ENCODE measurements at regions not wholly inside any gene's neighbourhood (a gene's known extent, or its start where the extent isn't known, plus 50 kb on each side); places are given as distances from the start of the nearest gene placed in this dataset.

DNA sequence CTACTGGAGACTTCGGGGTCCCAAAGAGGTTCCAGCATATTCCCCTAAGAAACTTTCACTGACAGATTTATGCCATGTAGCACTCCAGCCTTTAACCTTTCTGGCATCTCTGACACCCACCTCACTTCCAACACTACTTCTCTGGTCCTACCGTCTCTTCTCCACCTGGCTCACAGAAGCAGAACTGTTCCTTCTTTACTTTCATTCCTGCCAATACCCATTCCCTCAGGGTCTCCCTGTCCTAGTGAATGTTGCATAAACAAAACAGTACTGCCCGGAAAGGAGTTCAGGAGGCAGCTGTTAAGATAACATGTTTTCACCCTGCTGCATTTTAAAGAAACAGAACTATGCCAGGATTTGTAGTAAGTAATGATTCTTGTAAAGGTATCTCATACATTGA lies 136.0 kb upstream of the MIR17HG start:
- H3K4me1 ChIP-seq (replicated peaks): no peaks in the 10 kb centered on the region
- DNase-seq (ENCODE audit: low spot score): no peak
- H3K36me3 ChIP-seq: no peaks in the 10 kb centered on the region
- no peaks in the 10 kb centered on the region for H3K9me3 ChIP-seq
- TF ChIP-seq POLR2A (IDR thresholded peaks at IDR 0.05) (no peak), POLR2AphosphoS5 (IDR thresholded peaks at IDR 0.05) (no peak)
- TF ChIP-seq, protein P1, sequence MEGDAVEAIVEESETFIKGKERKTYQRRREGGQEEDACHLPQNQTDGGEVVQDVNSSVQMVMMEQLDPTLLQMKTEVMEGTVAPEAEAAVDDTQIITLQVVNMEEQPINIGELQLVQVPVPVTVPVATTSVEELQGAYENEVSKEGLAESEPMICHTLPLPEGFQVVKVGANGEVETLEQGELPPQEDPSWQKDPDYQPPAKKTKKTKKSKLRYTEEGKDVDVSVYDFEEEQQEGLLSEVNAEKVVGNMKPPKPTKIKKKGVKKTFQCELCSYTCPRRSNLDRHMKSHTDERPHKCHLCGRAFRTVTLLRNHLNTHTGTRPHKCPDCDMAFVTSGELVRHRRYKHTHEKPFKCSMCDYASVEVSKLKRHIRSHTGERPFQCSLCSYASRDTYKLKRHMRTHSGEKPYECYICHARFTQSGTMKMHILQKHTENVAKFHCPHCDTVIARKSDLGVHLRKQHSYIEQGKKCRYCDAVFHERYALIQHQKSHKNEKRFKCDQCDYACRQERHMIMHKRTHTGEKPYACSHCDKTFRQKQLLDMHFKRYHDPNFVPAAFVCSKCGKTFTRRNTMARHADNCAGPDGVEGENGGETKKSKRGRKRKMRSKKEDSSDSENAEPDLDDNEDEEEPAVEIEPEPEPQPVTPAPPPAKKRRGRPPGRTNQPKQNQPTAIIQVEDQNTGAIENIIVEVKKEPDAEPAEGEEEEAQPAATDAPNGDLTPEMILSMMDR (IDR thresholded peaks at IDR 0.05): no peak
- no peak overlapping the region for H3K27ac ChIP-seq
- intact Hi-C loops (cut with DNase I): no loop called here
- no peak overlapping the region for H3K4me3 ChIP-seq
- 59% methylated on average over 3 of the region's 3 CpGs for WGBS
- no peaks in the 10 kb centered on the region for H3K27me3 ChIP-seq (replicated peaks; ENCODE audit: insufficient read depth)

DNA sequence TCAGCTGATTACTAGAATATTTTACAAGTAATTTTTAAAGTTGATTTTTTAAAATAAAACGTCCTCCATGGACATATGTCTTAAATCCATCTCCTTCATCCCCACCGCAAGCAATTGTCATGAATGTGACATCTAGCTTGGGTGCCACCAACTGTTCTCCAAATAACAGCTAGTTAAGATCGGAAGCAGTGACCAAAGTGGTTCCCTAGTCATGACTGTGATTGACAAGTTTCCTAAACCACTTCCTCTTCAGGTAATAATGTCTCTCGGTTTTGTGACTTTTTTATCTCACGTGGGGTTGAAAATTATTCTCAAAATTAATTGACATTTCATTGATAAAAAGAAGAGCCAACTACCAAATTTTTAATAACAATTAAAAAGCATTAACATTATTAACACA lies 135.3 kb upstream of the MIR17HG start:
- no peaks in the 10 kb centered on the region for H3K36me3 ChIP-seq
- H3K27ac ChIP-seq: no peak overlapping the region
- H3K9me3 ChIP-seq: no peaks in the 10 kb centered on the region
- WGBS: 54% methylated on average over 5 of the region's 5 CpGs
- no peaks in the 10 kb centered on the region for H3K27me3 ChIP-seq (replicated peaks; ENCODE audit: insufficient read depth)
- intact Hi-C loops (cut with DNase I): no loop called here
- H3K4me1 ChIP-seq (replicated peaks): no peaks in the 10 kb centered on the region
- TF ChIP-seq, protein P1 (IDR thresholded peaks at IDR 0.05): no peak
- TF ChIP-seq POLR2A (IDR thresholded peaks at IDR 0.05): no peak
- TF ChIP-seq POLR2AphosphoS5 (IDR thresholded peaks at IDR 0.05): no peak
- H3K4me3 ChIP-seq: no peak overlapping the region
- no peak for DNase-seq (ENCODE audit: low spot score)

DNA sequence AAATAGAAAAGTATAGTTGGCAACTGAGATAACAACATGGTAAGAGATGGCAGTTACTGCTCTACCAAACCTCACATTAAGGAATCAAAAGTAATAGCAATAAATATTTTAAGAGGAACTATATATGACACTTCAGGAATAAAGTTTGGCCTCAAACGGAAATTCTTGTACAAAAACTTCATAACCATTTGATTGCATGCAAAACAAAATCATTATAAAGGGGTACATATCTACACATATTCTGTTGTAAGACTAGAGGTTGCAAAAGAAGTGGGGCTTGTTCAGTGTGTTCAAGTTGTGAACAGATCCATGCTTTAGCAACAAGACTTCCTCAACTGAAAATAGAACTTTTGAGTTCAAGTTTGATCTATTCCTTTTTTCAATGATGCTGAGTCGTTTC lies 133.5 kb upstream of the MIR17HG start:
- Histone ChIP-seq H3K4me1 (replicated peaks) (no peaks in the 10 kb centered on the region), H3K9me3 (no peaks in the 10 kb centered on the region), H3K36me3 (no peaks in the 10 kb centered on the region), H3K27me3 (replicated peaks; ENCODE audit: insufficient read depth) (no peaks in the 10 kb centered on the region), H3K27ac (no peak overlapping the region), H3K4me3 (no peak overlapping the region)
- intact Hi-C loops (cut with DNase I): no loop called here
- DNase-seq (ENCODE audit: low spot score): no peak
- 42% methylated on average over 2 of the region's 2 CpGs for WGBS
- TF ChIP-seq POLR2AphosphoS5 (IDR thresholded peaks at IDR 0.05) (no peak), POLR2A (IDR thresholded peaks at IDR 0.05) (no peak)
- TF ChIP-seq, protein P1 (IDR thresholded peaks at IDR 0.05): no peak

DNA sequence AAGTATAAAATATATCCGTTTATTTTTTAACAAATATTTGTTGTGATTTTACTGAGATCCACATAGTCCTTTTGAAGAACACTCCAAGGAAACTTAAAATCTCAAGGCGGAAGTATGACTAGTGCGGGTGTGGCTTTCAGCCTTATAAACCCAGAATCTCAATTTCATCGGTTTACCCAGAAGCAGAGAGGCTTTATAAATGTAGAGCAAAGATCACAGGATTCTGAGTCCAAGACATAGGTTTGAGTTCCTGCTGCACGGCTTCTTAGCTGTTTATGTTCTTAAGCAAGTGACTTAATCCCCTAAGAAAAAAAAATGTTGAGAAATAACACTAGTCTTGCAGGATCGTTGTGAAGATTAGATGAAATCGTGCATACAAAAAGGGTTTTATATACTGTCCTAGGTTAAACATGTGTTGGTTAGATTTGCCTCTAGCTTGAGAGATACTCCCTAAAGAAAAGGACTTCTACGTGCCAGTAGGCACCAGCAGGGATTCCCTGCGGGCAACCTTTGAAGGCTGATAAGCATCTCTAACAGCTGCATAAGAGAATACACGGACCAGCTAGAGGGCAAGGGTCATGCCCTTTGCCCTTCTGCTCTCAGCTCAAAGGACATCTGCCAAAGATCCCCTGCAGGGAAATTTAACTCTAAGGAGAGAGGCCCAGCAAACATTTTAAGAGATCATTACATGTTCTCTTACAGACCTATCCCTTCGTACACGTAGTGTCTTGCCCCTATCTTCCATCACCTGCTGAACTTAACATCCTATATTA lies 130.4 kb upstream of the MIR17HG start:
- Histone ChIP-seq H3K27me3 (replicated peaks; ENCODE audit: insufficient read depth) (no peaks in the 10 kb centered on the region), H3K4me3 (no peak overlapping the region), H3K9me3 (no peaks in the 10 kb centered on the region), H3K36me3 (no peaks in the 10 kb centered on the region), H3K27ac (no peak overlapping the region), H3K4me1 (replicated peaks) (no peaks in the 10 kb centered on the region)
- intact Hi-C loops (cut with DNase I): no loop called here
- DNase-seq (ENCODE audit: low spot score): no peak
- WGBS: 42% methylated on average over 12 of the region's 12 CpGs
- TF ChIP-seq POLR2A (IDR thresholded peaks at IDR 0.05) (no peak), POLR2AphosphoS5 (IDR thresholded peaks at IDR 0.05) (no peak)
- TF ChIP-seq, protein P1 (IDR thresholded peaks at IDR 0.05): no peak

DNA sequence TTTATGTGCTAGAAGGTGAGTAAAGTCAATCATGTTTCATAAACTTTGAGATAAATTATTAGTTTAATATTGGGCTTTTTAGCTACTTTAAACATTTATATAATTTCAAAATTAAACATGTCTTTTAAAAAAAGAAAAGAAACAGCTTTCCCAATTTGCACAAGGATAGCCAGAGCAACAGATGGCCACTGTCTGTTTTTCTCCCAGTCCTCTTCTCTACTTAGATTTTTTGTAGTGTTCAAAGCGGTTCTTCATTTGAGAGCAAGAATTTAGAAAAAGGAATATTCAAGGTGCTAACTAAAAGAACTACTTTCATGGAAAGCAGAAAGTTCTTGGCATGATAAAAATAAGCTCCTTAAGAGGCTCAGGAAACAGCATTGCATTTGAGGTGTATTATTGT lies 128.3 kb upstream of the MIR17HG start:
- no peak overlapping the region for H3K4me3 ChIP-seq
- TF ChIP-seq, protein P1 (IDR thresholded peaks at IDR 0.05): no peak
- TF ChIP-seq POLR2AphosphoS5 (IDR thresholded peaks at IDR 0.05) (no peak), POLR2A (IDR thresholded peaks at IDR 0.05) (no peak)
- intact Hi-C loops (cut with DNase I): no loop called here
- H3K36me3 ChIP-seq: no peaks in the 10 kb centered on the region
- no peaks in the 10 kb centered on the region for H3K9me3 ChIP-seq
- H3K4me1 ChIP-seq (replicated peaks): no peaks in the 10 kb centered on the region
- DNase-seq (ENCODE audit: low spot score): no peak
- H3K27ac ChIP-seq: no peak overlapping the region
- WGBS: 74% methylated on average over 1 of the region's 1 CpG
- H3K27me3 ChIP-seq (replicated peaks; ENCODE audit: insufficient read depth): no peaks in the 10 kb centered on the region

Data from prostate gland (tissue), 2 donors.